HG03196 (cell line): ENCODE measurements at regions not wholly inside any gene's neighbourhood (a gene's known extent, or its start where the extent isn't known, plus 50 kb on each side); places are given as distances from the start of the nearest gene placed in this dataset.

ENCODE experiments used
- ATAC-seq: cut with Tn5 transposase; IDR thresholded peaks from one replicate; pipeline ENCODE4 v1.9.1; 2021; ENCODE audit not compliant: unreplicated experiment

DNA sequence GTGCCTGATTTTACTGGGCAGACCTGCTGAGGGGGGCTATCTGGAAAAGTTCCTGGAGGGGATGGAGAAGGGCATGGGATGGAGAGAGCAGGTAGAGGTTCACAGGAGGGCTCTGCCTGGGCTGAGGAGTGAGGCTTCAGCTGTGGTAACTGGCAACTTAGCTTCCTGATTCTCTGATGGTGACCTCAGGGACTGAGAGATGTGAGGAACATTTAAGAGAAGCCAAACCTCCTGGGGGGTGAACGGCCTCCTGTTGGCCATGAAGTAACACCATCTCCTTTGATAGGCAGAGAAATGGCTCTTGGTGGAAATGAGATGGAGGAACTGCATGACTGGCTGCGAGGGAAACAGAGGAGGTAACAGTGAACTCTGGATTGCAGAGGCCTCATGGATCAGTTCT is 97.3 kb upstream of the ROPN1 start:
- ATAC-seq: no peak

DNA sequence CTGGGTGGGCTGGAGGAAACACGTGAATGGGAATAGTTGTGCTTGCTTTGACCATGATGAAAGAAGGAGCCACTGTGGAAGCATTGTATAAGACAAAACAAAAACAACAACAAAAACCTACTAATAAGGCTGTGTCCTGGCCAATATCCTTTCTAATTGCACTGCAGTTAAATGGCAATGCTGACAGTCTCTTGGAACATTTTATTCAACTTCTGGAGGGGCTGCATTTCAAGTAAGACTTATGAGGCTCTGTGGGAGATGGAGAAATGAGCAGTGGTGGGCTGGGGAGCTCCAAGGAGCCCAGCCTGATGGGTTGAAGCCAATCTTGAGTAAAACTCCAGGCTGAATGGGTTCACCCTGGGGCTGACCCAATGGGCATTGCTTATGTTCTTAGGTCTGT is 99.8 kb upstream of the ROPN1 start:
- no peak for ATAC-seq

DNA sequence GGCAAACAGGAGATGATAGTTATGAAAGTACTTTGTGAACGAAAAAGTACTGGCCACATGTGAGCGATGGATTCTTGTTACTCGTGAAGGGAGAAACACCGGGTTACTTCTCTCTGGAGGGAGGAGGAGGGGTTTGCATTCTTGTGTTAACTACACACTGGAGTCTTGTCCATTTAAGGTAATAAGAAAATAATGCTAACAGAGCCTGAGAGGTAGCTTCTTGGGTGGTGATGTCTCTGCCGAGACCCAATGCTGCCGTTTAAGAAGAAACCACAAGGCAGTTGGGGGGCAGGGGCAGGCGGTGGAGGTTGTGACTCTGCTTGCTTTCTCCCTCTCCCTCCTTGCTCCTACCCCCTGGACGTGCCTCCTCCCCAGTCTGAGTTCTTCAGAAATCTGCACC is 100.9 kb upstream of the ROPN1 start:
- no peak for ATAC-seq

DNA sequence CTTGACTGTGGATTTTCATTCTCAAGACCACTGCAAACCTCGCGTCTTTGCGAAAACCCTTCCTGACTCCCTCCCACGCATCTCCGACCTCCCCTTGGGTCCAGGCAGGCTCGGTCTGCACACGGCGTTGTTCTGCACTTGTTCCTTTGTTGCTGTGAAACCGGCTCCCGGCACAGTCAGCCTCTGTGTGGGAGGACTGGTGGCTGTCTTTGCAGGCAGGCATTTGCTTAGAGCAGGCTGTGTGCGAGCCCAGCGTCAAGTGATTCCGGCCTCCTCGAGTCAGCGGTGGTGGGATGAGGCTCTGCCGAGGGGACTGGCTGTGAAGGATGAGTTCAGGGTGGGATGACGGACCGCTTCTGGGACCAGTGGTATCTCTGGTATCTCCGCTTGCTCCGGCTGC is 102.6 kb upstream of the ROPN1 start:
- no peak for ATAC-seq

DNA sequence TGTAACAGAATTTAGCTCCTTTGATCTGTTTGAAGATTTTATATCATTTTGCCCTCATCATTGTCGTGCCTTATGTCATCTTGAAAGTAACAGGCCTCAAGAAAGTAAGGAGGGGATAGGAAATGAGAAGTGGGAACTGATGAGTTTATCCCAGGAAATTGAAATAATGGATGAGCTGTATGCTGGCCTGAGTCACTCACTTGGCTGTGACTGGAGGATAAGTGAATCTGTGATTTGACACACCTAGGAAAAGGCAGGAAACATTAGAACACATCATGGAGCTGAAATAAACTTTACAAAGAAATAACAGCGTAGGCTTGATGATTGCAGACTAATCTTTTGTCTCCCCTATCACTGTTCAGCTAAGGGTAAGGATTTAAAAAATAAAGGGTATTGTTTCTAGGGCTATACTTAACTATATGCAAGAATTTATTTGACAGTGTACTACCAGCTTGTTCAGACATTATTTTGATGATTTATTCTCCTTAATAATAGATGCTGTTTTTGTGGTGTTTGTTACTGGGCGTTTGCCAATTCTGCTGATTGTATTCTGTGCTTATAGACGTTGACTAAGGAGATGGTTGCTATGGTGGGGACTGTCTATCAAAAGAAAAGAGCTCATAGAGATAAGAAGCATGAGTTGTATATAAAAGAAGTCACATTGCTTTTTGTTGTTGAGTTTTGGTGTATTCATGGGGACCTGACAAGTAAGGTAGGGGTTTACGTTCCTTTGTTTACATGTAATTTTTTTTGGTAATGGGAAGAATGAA is 105.6 kb upstream of the ROPN1 start:
- no peak for ATAC-seq

DNA sequence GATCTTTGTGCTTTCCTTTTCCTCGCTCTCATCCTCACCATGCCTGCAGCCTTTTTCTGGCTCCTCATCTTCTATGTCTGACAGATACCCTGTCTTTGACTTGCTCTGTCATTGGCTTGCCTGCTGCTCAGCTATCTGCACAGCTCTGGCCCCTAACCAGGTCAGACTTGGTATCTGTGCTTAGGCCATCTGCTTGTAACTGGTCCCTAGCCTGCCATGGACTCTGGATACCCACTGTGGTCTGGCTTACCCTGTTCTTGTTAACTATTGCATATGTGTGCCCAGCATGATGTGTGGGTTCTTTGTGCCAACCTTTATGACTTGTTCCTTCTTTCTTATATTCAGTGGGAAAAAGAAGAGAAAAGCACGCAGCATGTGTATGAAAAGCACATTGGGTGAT is 109.7 kb upstream of the ROPN1 start:
- no peak for ATAC-seq

DNA sequence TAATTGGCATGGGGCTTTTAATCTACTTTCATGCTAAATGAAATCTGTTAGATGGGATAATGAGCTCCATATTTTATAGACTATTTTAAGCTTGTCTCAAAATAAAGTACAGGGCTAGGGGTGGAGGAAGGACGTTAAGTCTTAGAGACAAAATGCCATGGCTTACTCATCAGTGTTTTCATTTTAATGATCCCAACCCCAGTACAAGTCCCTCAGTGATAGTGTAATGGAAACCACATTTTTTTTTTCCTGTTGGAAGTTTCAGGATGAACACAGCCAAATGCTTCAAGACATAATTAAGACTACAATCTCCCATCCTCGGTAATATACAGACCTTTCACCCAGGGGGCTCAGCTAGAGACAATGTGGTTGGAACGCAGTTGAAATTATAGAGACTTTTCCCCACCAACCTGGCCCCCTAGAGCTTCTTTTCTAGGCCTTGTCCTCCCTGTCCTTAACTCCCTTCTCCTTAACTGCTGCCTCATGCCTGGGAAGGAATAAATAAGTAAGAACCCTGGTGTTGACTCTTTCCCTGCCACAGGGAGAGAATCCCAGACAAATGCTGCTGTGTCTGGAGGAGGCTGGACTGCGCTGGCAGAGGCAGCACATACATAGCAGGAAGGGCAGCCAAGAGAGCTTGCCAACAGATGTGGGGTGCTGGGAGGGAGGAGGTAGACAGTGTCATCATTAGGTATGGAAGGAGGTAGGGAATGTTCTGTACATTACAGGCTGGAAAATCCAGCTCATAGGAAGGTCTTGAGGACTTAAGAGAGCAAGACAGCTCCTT is 115.4 kb upstream of the ROPN1 start:
- ATAC-seq: no peak

DNA sequence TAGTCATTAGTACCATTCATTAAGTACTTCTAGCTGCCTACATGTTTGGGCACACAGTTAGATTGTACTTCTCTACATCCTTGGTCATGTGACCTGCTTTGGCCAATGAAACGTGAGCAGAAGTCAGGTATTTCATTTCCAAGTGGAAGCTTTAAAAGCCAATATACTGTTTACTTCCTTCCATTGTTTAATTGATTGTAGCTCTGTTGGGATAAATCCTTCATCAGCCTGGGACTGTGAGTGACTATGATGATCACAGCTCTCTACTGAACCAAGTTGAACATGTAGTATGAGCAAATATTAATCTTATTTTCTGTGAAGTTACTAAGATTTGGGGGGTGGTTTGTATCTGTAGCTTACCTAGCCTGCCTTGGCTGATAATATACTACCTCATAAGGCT is 116.5 kb upstream of the ROPN1 start:
- ATAC-seq: no peak

DNA sequence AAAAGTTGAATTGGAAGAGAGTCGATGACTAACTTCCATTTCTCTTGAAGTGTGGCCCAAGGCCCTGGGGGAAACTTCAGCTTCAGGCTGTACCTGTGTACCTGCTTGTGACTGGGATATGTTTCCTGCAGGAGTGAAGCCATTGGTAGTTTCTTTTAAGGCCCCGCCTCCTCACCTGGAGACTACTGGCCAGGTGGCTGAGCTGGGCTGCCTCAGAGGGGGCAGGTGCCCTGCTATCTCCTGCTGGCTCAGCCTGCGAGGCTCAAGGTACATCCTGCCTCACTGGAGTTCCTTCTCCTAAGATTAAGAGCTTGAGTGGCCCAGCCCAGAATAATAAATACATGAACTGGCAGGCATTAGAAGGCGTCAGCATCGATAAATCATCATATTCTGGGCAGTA is 121.6 kb upstream of the ROPN1 start:
- ATAC-seq: no peak

DNA sequence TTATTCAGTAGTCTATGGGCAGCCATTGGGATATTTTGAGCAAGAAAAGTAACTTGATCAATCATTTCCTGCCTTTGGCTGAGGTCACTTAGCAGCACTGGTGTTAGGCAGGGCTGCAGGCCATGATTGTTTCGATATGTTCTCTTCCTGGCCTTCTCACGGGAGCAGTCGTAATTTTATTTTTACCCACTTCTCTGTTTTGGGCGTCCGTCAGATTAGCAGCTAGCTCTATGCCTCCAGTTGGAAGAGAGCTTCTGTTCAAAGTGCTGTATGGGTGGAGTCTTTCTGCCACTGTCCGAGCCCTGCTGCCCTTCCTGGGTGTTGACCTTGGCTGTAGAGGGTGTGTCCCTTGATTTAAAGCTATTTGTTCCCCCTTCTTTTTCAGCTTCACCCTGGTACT is 123.4 kb upstream of the ROPN1 start:
- no peak for ATAC-seq

DNA sequence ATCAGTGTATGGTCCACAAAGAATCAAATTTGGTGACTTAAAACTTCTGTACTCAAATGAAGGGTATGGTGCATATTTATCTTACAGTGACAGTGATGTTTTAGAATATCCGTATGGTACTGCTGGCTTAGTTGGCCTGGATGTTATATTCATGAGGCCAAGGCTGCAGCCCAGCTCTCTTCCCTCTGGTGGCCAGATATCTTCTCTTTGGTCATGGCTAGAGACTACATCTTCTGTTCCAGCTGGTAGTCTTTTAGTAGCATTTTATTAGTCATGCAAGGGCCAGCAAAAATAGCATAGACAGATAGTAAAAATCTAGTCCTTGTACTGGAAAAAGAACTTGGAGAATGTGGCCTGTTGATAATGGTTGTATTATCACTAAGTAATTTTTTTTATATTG is 124.0 kb upstream of the ROPN1 start:
- ATAC-seq: no peak

DNA sequence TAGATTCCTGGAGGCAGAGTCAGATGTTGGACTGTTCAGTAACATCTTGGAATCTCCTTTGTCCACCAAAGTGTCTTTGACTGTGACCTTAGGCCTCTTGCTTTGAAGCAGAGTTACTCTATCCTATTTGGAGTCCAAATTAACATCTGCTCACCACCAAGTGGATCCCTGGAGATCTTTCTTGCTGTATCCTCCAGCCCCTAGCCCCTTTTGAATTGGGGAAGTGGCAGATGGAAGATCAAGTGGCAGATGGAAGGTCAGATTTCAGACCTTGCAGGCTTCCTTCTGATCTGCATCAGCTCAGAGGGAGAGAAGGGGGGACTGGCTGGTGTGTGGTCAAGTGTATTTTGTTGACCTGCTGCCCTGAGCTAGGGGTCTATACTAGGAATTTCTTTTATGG is 125.0 kb upstream of the ROPN1 start:
- no peak for ATAC-seq

DNA sequence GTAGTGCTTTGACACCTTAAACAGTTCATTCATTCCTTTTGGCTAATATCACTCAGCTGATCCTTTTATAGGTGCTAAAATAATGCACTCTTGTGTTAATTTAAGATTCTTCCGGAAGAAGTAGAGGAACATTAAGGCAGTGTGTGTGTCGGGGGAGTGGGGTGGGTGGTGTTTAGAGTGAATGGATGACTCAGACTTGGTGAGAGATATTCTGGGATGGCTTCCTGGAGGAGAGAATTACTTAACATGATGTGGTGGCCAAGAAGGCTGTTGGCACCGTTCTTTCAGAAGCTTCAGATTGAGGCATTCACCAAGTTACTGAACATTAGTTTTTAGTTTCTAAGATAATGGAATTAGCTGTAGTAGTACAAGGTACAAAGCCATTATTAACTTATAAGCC is 125.6 kb upstream of the ROPN1 start:
- no peak for ATAC-seq

DNA sequence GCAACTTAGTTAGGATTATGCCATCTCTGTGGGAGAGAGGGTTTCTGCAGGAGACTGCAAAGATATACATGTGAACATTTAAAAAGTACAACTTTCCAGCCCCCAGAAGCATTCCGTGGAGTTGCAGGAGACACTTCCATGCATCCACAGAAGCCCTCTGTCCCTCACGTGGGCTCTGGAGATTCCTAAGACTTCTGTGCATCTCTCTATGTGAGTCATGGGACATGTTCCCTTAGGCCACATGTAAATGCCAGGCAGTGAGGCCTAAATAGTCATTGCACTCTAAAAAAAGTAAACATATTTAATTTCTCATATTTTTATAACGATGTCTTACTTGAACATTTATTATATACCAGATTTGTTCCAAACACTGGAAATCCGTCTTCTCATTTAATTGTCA is 126.5 kb upstream of the ROPN1 start:
- ATAC-seq: no peak

DNA sequence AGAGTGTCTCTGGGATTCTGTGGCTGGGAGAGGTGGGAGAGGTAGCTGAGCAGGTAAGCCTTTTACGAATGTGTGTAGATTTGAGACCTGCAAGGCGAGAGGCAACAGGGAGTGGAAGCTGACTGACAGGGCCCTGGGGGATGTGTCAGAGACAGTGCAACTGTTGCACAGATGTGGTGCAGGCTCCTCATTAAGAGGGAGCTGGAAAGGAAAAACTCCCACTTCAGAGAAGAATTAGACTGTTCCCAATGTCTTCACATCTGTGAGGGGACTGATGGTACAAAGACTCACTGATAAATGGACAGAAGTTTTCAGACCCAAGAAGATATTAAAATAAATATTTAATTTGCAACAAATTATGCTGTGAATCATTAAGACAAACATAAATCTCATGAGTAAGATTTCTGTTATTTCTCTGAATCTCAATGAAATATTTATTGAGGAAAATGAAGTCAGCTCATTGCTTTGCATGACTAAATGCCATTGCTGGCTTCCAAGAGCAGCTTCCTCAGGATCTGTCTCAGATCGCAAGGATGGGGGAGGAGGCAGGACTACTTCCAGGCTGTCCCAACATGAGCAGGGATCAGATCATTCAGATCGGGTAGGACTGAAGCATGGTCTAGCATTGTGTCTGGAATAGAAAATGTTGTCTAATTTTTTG is 127.3 kb upstream of the ROPN1 start:
- ATAC-seq: no peak

DNA sequence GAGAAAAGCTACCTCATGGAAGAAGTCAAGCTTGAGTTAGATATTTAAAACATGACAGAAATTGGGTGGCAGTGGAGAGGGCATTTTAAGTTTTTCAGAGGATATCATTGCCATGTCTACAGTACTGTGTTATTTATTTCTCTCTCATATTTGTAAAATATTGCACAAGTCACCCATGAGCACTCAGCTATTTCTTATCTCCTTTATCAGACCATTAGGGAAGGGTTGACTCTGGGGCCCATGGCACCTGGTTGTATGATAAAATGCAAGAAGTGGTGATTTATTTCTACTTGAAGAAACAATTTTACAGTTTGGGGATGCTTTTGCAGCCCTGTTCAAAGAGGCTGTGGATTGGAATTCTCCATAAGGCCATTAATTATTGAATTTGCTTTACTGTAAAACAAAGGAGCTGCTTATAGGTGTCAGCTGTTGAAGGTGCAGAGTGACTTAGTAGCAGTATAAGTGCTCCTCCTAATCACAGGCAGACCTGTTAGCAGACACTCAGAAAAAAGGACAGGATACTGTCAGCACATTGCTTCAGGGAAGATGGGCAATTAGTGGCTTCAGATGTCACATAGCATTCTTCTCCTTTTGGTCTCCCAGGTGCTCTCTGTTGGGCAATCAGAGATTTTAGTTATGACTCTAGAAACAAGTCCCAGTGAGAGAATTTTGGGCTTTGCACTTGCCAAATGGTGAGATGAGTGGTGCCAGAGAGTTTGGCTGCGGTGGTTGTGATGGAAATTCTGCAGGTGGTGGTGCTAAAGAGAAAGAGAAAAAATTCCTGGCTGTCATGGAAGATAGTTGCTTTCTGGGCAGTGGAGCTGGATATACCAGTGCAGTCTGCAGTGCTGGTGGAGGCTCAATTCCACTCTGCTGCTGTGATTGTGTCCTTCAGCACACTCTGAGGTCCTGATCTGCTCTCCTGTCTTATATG is 129.7 kb upstream of the ROPN1 start:
- no peak for ATAC-seq

DNA sequence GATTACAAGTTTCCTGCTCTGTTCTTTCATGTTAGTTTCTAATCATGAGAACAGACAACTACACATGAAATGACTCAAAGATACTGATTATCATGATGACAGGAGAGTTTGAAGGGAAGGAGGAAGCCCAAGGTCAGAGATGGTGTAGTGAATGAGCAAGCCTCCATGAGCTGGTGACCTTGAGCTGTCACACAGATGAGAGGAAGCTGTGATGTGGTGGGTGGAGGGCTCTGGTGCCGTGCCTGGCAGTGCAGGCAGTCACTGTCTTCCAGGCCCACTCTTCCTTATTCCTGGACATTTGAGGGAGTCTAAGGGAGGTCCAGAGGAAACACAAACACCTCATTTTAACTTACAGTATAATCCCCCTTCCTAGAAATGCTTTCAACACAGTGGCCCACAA is 133.4 kb upstream of the ROPN1 start:
- ATAC-seq: no peak

DNA sequence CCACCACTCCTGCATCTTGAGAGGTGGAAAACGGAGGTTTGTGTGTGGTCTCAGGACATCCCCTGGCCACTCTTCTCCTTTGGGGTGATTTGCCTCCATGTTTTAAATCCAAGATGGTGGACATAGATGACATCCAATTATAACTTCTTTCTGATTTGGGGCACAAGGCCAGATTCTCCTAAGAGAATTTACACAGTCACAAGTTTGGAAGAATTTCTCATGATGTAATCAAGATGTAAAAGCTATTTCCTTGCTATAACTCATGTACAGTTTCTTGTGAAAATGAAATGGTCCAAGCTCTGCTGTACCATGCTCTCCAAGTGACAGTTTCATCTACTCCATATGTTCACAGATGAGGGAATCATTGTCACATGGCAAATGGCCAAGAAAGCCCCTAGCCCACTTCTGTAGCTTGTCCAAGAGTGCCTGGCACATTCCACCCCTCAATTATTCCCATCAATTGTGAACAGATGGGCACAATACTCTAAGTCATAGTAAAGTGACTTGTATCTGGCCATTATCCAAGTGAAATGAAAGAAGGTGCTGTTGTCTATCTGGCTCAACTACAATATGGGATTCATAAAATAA is 134.6 kb upstream of the ROPN1 start:
- ATAC-seq: no peak

DNA sequence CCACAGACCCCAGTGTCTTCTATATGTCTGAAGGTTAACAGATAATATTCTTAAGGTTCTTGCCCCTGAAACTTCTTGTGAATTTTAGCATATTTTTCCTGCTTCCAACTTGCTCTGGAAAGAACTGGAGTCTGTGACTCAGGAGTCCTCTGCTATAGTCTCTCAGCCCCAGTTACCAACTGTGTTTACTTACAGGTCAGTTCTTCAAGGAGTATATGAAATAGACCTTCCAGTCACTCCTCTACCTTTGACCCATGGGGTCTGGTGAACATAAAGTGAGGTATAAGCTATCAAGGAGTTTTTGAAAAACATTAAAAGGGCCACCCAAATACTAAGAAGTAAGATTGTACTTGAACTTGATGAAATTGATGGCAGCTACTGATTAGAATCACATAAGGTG is 139.2 kb upstream of the ROPN1 start:
- no peak for ATAC-seq

DNA sequence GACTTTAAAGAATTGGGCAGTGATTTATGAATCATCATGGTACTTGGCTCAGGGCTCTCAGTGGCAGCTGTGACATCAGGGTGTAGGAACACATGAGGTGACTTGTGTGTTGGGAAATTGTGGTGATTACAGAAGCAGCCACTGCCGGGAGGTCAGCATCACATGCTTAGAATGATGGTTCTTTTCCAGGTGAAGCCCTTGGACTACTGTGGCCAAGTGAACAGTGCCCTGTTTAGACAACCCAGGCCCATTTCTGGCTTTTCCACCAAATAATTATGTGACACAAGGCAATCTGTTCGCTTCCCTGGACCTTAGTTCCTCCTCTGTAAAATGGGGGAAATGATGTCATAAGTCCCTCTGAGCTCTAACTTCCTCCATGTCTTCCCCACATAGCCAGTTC is 139.7 kb upstream of the ROPN1 start:
- ATAC-seq: no peak

DNA sequence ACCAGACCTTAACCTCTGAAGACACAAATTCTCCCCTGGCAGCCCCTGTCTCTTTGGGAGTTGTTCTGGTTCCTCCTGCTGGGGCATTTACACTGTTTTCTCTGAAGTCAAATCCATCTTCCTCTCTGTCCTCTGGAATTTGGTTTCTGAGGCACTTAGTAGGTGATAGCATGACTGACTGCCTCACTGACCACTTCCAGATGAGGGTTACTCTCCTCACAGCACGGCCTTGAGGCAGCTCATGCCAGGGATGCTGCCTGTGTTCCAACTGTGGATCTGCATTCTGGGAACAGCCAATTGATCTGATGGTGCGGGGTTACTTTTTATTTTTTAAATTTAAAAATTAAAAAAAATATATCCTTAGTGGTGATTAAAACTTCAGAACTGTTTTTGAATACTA is 140.9 kb upstream of the ROPN1 start:
- no peak for ATAC-seq
